ENCODE measurements at regions not wholly inside any gene's neighbourhood (a gene's known extent, or its start where the extent isn't known, plus 50 kb on each side); places are given as distances from the start of the nearest gene placed in this dataset.

- H3K4me2 ChIP-seq (ENCODE audit: low read depth, low read length): no peak overlapping the region
- H2AFZ ChIP-seq (replicated peaks; ENCODE audit: low read length, poor library complexity): no peak overlapping the region
- H3K9me3 ChIP-seq (ENCODE audit: control insufficient read depth, insufficient read depth, low read length): no peaks in the 10 kb centered on the region
- H2AK5ac ChIP-seq (ENCODE audit: low read depth, low read length): no peak overlapping the region
- H3K4me3 ChIP-seq (ENCODE audit: insufficient read depth, low read depth, low read length): no peak overlapping the region
- no peaks in the 10 kb centered on the region for H3K4me1 ChIP-seq (ENCODE audit: control insufficient read depth, insufficient read depth, low read length)
- no peaks in the 10 kb centered on the region for H4K20me1 ChIP-seq (ENCODE audit: insufficient read depth, low read length)
- H3K9me1 ChIP-seq (ENCODE audit: insufficient read depth, low read length): no peaks in the 10 kb centered on the region
- no peak overlapping the region for H3K56ac ChIP-seq (ENCODE audit: extremely low read depth, insufficient read depth, low read length)
- H3K27me3 ChIP-seq (ENCODE audit: control insufficient read depth, insufficient read depth, low read length): no peaks in the 10 kb centered on the region
- no peak overlapping the region for H3K14ac ChIP-seq (replicated peaks; ENCODE audit: low read depth, low read length)
- ChIA-PET CTCF (no interaction called here), POLR2A (ENCODE audit: unreplicated experiment) (no interaction called here)
- H2AK9ac ChIP-seq (replicated peaks; ENCODE audit: low read depth, low read length, poor library complexity): no peak overlapping the region
- in situ Hi-C loops (cut with MboI; ENCODE audit: low sequenced_read_pairs) (no loop called here), intact Hi-C loops (cut with micrococcal nuclease) (no loop called here), dilution Hi-C loops (cut with HindIII; ENCODE audit: low sequenced_read_pairs, unreplicated experiment) (no loop called here)
- H3K79me1 ChIP-seq (ENCODE audit: low read depth in 1 of 2, low read length in 2 of 2): no peaks in the 10 kb centered on the region
- no peak overlapping the region for H4K5ac ChIP-seq (ENCODE audit: low read depth, low read length)
- H2BK120ac ChIP-seq (ENCODE audit: low read depth, low read length): no peak overlapping the region
- no TSS peak for BruUV-seq (replicated peaks)
- H2BK20ac ChIP-seq (ENCODE audit: low read depth, low read length): no peak overlapping the region
- no peak overlapping the region for H3K27ac ChIP-seq (ENCODE audit: insufficient read depth, low read length)
- H3K36me3 ChIP-seq (ENCODE audit: control insufficient read depth, insufficient read depth, low read length): no peaks in the 10 kb centered on the region
- no peak overlapping the region for H3K23ac ChIP-seq (ENCODE audit: low read depth, low read length)
- no peak overlapping the region for H3K9ac ChIP-seq (ENCODE audit: low read depth, low read length)
- no peak for TF ChIP-seq FOS (IDR thresholded peaks at IDR 0.05; ENCODE audit: low read depth, low read length)
- no peak for TF ChIP-seq MXI1 (IDR thresholded peaks at IDR 0.05; ENCODE audit: borderline replicate concordance, low read depth, low read length)
- no peak for TF ChIP-seq SMC3 (IDR thresholded peaks at IDR 0.05; ENCODE audit: low read depth, low read length)
- DNase-seq: no peak
- H3K4ac ChIP-seq (ENCODE audit: low read depth, low read length): no peak overlapping the region
- no peak for ATAC-seq (ENCODE audit: low read depth)
- no peak overlapping the region for H3K18ac ChIP-seq (ENCODE audit: low read depth, low read length)
- no CpG with 5 or more reads among the region's 5 CpGs for WGBS, 2 experiments (ENCODE audit: extremely low coverage in 2 of 2, insufficient read length in 1 of 2)
- no peak overlapping the region for H4K91ac ChIP-seq (ENCODE audit: insufficient read depth, low read depth, low read length)
- no peak overlapping the region for H2BK5ac ChIP-seq (ENCODE audit: low read depth, low read length, poor library complexity, severe bottlenecking)
- no peak overlapping the region for H4K8ac ChIP-seq (ENCODE audit: low read depth in 2 of 2, low read length in 2 of 2)
- no peak overlapping the region for H2BK15ac ChIP-seq (ENCODE audit: low read depth, low read length)
Observed at GRCh38 chr1:118340928-118341910, 156.2 kb upstream of the SPAG17 start.
